ENCODE measurements at regions not wholly inside any gene's neighbourhood (a gene's known extent, or its start where the extent isn't known, plus 50 kb on each side); places are given as distances from the start of the nearest gene placed in this dataset.

- no peak overlapping the region for H3K27ac ChIP-seq
- no peak for TF ChIP-seq CTCF (IDR thresholded peaks at IDR 0.05; ENCODE audit: low read depth, low read length)
- no peaks in the 10 kb centered on the region for H3K36me3 ChIP-seq
- no peaks in the 10 kb centered on the region for H3K27me3 ChIP-seq (ENCODE audit: insufficient read depth, low read depth, severe bottlenecking)
- H3K9me3 ChIP-seq (ENCODE audit: severe bottlenecking): peaks cover 3% of the 10 kb centered on the region
- no peak overlapping the region for H3K4me3 ChIP-seq (ENCODE audit: low read depth, low read length)
- DNase-seq: no peak
Observed at GRCh38 chr3:56966104-56966503, 94.4 kb upstream of the SPATA12 start.

- no peak for TF ChIP-seq CTCF (IDR thresholded peaks at IDR 0.05; ENCODE audit: low read depth, low read length)
- no peak for DNase-seq
- peaks cover 3% of the 10 kb centered on the region for H3K9me3 ChIP-seq (ENCODE audit: severe bottlenecking)
Observed at GRCh38 chr3:56962922-56963321, 97.5 kb upstream of the SPATA12 start.

GRCh38 chr3:56962206-56962605, 98.3 kb upstream of the SPATA12 start:
- H3K27me3 ChIP-seq (ENCODE audit: insufficient read depth, low read depth, severe bottlenecking): no peaks in the 10 kb centered on the region
- no peak for DNase-seq
- H3K36me3 ChIP-seq: no peaks in the 10 kb centered on the region
- H3K27ac ChIP-seq: no peak overlapping the region
- peaks cover 3% of the 10 kb centered on the region for H3K9me3 ChIP-seq (ENCODE audit: severe bottlenecking)
- no peak for TF ChIP-seq CTCF (IDR thresholded peaks at IDR 0.05; ENCODE audit: low read depth, low read length)
- H3K4me3 ChIP-seq (ENCODE audit: low read depth, low read length): no peak overlapping the region

More at GRCh38 chr3:56962922-56963321, 97.5 kb upstream of the SPATA12 start:
- H3K27ac ChIP-seq: no peak overlapping the region
- H3K27me3 ChIP-seq (ENCODE audit: insufficient read depth, low read depth, severe bottlenecking): no peaks in the 10 kb centered on the region
- H3K36me3 ChIP-seq: no peaks in the 10 kb centered on the region
- H3K4me3 ChIP-seq (ENCODE audit: low read depth, low read length): no peak overlapping the region

GRCh38 chr3:56960234-56960917, 100.1 kb upstream of the SPATA12 start:
- no peaks in the 10 kb centered on the region for H3K36me3 ChIP-seq
- H3K9me3 ChIP-seq (ENCODE audit: severe bottlenecking): peaks cover 3% of the 10 kb centered on the region
- H3K27ac ChIP-seq: no peak overlapping the region
- H3K4me3 ChIP-seq (ENCODE audit: low read depth, low read length): no peak overlapping the region
- no peaks in the 10 kb centered on the region for H3K27me3 ChIP-seq (ENCODE audit: insufficient read depth, low read depth, severe bottlenecking)
- DNase-seq: no peak
- no peak for TF ChIP-seq CTCF (IDR thresholded peaks at IDR 0.05; ENCODE audit: low read depth, low read length)

- no peaks in the 10 kb centered on the region for H3K36me3 ChIP-seq
- TF ChIP-seq CTCF (IDR thresholded peaks at IDR 0.05; ENCODE audit: low read depth, low read length): no peak
- DNase-seq: no peak
- H3K4me3 ChIP-seq (ENCODE audit: low read depth, low read length): no peak overlapping the region
- no peak overlapping the region for H3K27ac ChIP-seq
- no peaks in the 10 kb centered on the region for H3K9me3 ChIP-seq (ENCODE audit: severe bottlenecking)
- H3K27me3 ChIP-seq (ENCODE audit: insufficient read depth, low read depth, severe bottlenecking): no peaks in the 10 kb centered on the region
Observed at GRCh38 chr3:56958879-56959278, 101.6 kb upstream of the SPATA12 start.

- no peaks in the 10 kb centered on the region for H3K36me3 ChIP-seq
- no peak overlapping the region for H3K27ac ChIP-seq
- DNase-seq: no peak
- H3K4me3 ChIP-seq (ENCODE audit: low read depth, low read length): no peak overlapping the region
- no peak for TF ChIP-seq CTCF (IDR thresholded peaks at IDR 0.05; ENCODE audit: low read depth, low read length)
- H3K27me3 ChIP-seq (ENCODE audit: insufficient read depth, low read depth, severe bottlenecking): no peaks in the 10 kb centered on the region
- H3K9me3 ChIP-seq (ENCODE audit: severe bottlenecking): no peaks in the 10 kb centered on the region
Observed at GRCh38 chr3:56957522-56957921, 102.9 kb upstream of the SPATA12 start.
